ENCODE measurements at regions not wholly inside any gene's neighbourhood (a gene's known extent, or its start where the extent isn't known, plus 50 kb on each side); places are given as distances from the start of the nearest gene placed in this dataset.

GRCh38 chr3:181764544-181764943, 52.8 kb downstream of the SOX2 start:
- H3K27ac ChIP-seq: no peak overlapping the region
- TF ChIP-seq POLR2A (IDR thresholded peaks at IDR 0.05) (no peak), CTCF (IDR thresholded peaks at IDR 0.05) (no peak)
- no peaks in the 10 kb centered on the region for H3K4me1 ChIP-seq
- no peak overlapping the region for H3K4me3 ChIP-seq
- no peaks in the 10 kb centered on the region for H3K36me3 ChIP-seq (ENCODE audit: low read depth, missing control alignments)
- no peaks in the 10 kb centered on the region for H3K27me3 ChIP-seq
- DNase-seq: no peak
- intact Hi-C loops (cut with DNase I; ENCODE audit: low total_unique reads): no loop called here
- H3K9me3 ChIP-seq: no peaks in the 10 kb centered on the region
- WGBS, 2 donors: 87 to 98% methylated on average over 4 of the region's 4 CpGs

- H3K36me3 ChIP-seq (ENCODE audit: low read depth, missing control alignments): no peaks in the 10 kb centered on the region
- no peak overlapping the region for H3K27ac ChIP-seq
- TF ChIP-seq CTCF (IDR thresholded peaks at IDR 0.05) (no peak), POLR2A (IDR thresholded peaks at IDR 0.05) (no peak)
- H3K4me3 ChIP-seq: no peak overlapping the region
- H3K4me1 ChIP-seq: no peaks in the 10 kb centered on the region
- H3K9me3 ChIP-seq: no peaks in the 10 kb centered on the region
- 92 to 96% methylated on average over 5 of the region's 5 CpGs for WGBS, 2 donors
- intact Hi-C loops (cut with DNase I; ENCODE audit: low total_unique reads): no loop called here
- H3K27me3 ChIP-seq: no peaks in the 10 kb centered on the region
- DNase-seq: no peak
Measured at GRCh38 chr3:181770296-181770695, 58.6 kb downstream of the SOX2 start.

GRCh38 chr3:181771120-181771519, 59.4 kb downstream of the SOX2 start:
- no peak for TF ChIP-seq CTCF (IDR thresholded peaks at IDR 0.05)
- no peak for TF ChIP-seq POLR2A (IDR thresholded peaks at IDR 0.05)
- H3K27me3 ChIP-seq: no peaks in the 10 kb centered on the region
- no peak overlapping the region for H3K27ac ChIP-seq
- intact Hi-C loops (cut with DNase I; ENCODE audit: low total_unique reads): no loop called here
- H3K36me3 ChIP-seq (ENCODE audit: low read depth, missing control alignments): no peaks in the 10 kb centered on the region
- DNase-seq: no peak
- no peaks in the 10 kb centered on the region for H3K4me1 ChIP-seq
- no peaks in the 10 kb centered on the region for H3K9me3 ChIP-seq
- no peak overlapping the region for H3K4me3 ChIP-seq
- WGBS, 2 donors: 75 to 78% methylated on average over 3 of the region's 3 CpGs

GRCh38 chr3:181772166-181772565, 60.4 kb downstream of the SOX2 start:
- DNase-seq: no peak
- Histone ChIP-seq H3K36me3 (ENCODE audit: low read depth, missing control alignments) (no peaks in the 10 kb centered on the region), H3K27ac (no peak overlapping the region), H3K9me3 (no peaks in the 10 kb centered on the region), H3K27me3 (no peaks in the 10 kb centered on the region), H3K4me3 (no peak overlapping the region), H3K4me1 (no peaks in the 10 kb centered on the region)
- TF ChIP-seq POLR2A (IDR thresholded peaks at IDR 0.05) (no peak), CTCF (IDR thresholded peaks at IDR 0.05) (no peak)
- intact Hi-C loops (cut with DNase I; ENCODE audit: low total_unique reads): no loop called here
- 34 to 59% methylated on average over 2 of the region's 2 CpGs for WGBS, 2 donors

- intact Hi-C loops (cut with DNase I; ENCODE audit: low total_unique reads): no loop called here
- no peaks in the 10 kb centered on the region for H3K36me3 ChIP-seq (ENCODE audit: low read depth, missing control alignments)
- no peaks in the 10 kb centered on the region for H3K27me3 ChIP-seq
- H3K9me3 ChIP-seq: no peaks in the 10 kb centered on the region
- DNase-seq: no peak
- H3K27ac ChIP-seq: no peak overlapping the region
- WGBS, 2 donors: 65 to 75% methylated on average over 4 of the region's 4 CpGs
- no peaks in the 10 kb centered on the region for H3K4me1 ChIP-seq
- H3K4me3 ChIP-seq: no peak overlapping the region
- no peak for TF ChIP-seq CTCF (IDR thresholded peaks at IDR 0.05)
- TF ChIP-seq POLR2A (IDR thresholded peaks at IDR 0.05): no peak
Measured at GRCh38 chr3:181773921-181774320, 62.2 kb downstream of the SOX2 start.

Data from testis (tissue), 2 donors.